Keratinocyte (primary cell): ENCODE measurements at regions not wholly inside any gene's neighbourhood (a gene's known extent, or its start where the extent isn't known, plus 50 kb on each side); places are given as distances from the start of the nearest gene placed in this dataset.

Experiments
- DNase-seq: peaks from one replicate; pipeline ENCODE4 v3.0.0-alpha.2; 2011; ENCODE audit warnings: low read depth, missing footprints, low spot score
- FAIRE-seq: peaks from 2 replicates; lab custom pipeline; 2011; peaks lifted over from hg19 to GRCh38; lab: Jason Lieb, UNC
- H2AFZ ChIP-seq: 2 replicates; pipeline ENCODE4 v1.6.0; 2012; ENCODE audit warnings: low read length, control low read depth, inconsistent platforms; ENCODE audit not compliant: control insufficient read depth
- H3K27ac ChIP-seq: 2 replicates; pipeline ENCODE4 v1.5.1; 2011; ENCODE audit warnings: low read length; ENCODE audit not compliant: control insufficient read depth, insufficient read depth
- H3K27me3 ChIP-seq: 3 replicates; pipeline ENCODE4 v1.6.0; 2011; ENCODE audit warnings: low read length; ENCODE audit not compliant: control insufficient read depth, insufficient read depth; ENCODE audit errors: extremely low read depth
- H3K36me3 ChIP-seq, 2 experiments: 2 replicates in 1 of 2; 3 replicates in 1 of 2; pipeline ENCODE4 v1.5.1; 2011; ENCODE audit warnings: low read length in 2 of 2, mild to moderate bottlenecking in 1 of 2; ENCODE audit not compliant: control insufficient read depth in 2 of 2, insufficient read depth in 2 of 2; ENCODE audit errors: extremely low read depth in 1 of 2
- H3K4me1 ChIP-seq: 3 replicates; pipeline ENCODE4 v1.5.1; 2011; ENCODE audit warnings: low read length; ENCODE audit not compliant: control insufficient read depth, insufficient read depth; ENCODE audit errors: extremely low read depth
- H3K4me2 ChIP-seq: 3 replicates; pipeline ENCODE4 v1.6.0; 2011; ENCODE audit warnings: low read depth, low read length; ENCODE audit not compliant: control insufficient read depth, insufficient read depth; ENCODE audit errors: extremely low read depth
- H3K4me3 ChIP-seq, 3 experiments: fragments of 200-600 bp in 1 of 3; sonication (generic) in 1 of 3; 2 replicates in 2 of 3; 3 replicates in 1 of 3; pipeline ENCODE4 v1.5.1; 2011 to 2016; ENCODE audit warnings: low read length in 3 of 3, mild to moderate bottlenecking in 3 of 3, control low read depth in 2 of 3, inconsistent platforms in 1 of 3, low read depth in 1 of 3, mixed read lengths in 1 of 3, mixed run types in 1 of 3, moderate library complexity in 1 of 3; ENCODE audit not compliant: control insufficient read depth in 2 of 3, insufficient read depth in 2 of 3; ENCODE audit errors: extremely low read depth in 1 of 3
- H3K79me2 ChIP-seq: 2 replicates; pipeline ENCODE4 v1.6.0; 2012; ENCODE audit warnings: low read length; ENCODE audit not compliant: control insufficient read depth, insufficient read depth
- H3K9ac ChIP-seq: 3 replicates; pipeline ENCODE4 v1.6.0; 2011; ENCODE audit warnings: low read length; ENCODE audit not compliant: control insufficient read depth, insufficient read depth; ENCODE audit errors: extremely low read depth
- H3K9me1 ChIP-seq: 3 replicates; pipeline ENCODE4 v1.6.0; 2011; ENCODE audit warnings: low read length; ENCODE audit not compliant: control insufficient read depth, insufficient read depth; ENCODE audit errors: extremely low read depth
- H3K9me3 ChIP-seq: 2 replicates; pipeline ENCODE4 v1.5.1; 2012; ENCODE audit warnings: low read depth, low read length; ENCODE audit not compliant: control insufficient read depth
- H4K20me1 ChIP-seq: 3 replicates; pipeline ENCODE4 v1.6.0; 2011; ENCODE audit warnings: low read length; ENCODE audit not compliant: control insufficient read depth, insufficient read depth; ENCODE audit errors: extremely low read depth
- EZH2 ChIP-seq: IDR thresholded peaks from one replicate; pipeline ENCODE4 v1.6.1; 2012; ENCODE audit warnings: inconsistent platforms, mild to moderate bottlenecking, low read length, moderate library complexity
- dilution Hi-C: fragments of 300-500 bp; cut with MboI; formaldehyde crosslinking; loops from one replicate; pipeline ENCODE4 v1.7.0; 2020; ENCODE audit warnings: low sequenced_read_pairs; ENCODE audit not compliant: extremely low pct_ligation_motif_present
- TF ChIP-seq, protein P1 (sequence below), 3 experiments: IDR thresholded peaks in 1 of 3; conservative IDR thresholded peaks in 1 of 3; optimal IDR thresholded peaks in 1 of 3; 2 replicates in 2 of 3; 3 replicates in 1 of 3; pipeline versions ENCODE3 to v1.5.1; 2011; ENCODE audit warnings: low read length in 3 of 3, mild to moderate bottlenecking in 3 of 3, moderate library complexity in 2 of 3, control low read depth in 1 of 3, inconsistent platforms in 1 of 3; ENCODE audit not compliant: insufficient read depth in 2 of 3; ENCODE audit errors: extremely low read depth in 1 of 3

DNA sequence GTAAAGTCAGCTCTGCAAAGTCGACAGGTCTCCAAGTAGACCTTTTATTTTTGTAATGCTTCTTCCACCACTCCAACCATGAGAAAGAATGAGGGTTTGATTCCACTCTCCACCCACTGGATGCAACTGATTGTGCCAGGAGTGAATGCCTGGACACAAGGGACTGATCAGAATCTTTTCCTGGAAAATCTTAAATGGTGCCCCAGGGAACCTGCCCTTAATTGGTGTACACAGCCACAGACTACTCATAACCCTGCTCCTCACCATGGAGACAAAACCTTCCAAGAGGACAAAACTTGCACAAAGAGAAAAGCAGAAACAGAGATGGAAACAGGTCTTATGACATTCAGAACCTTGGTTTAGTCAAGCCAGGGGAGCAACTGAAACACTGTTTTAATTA, 208.6 kb upstream of the BRINP1 start:
- H3K27ac ChIP-seq: no peak overlapping the region
- no peak overlapping the region for H3K4me2 ChIP-seq
- dilution Hi-C loops: no loop called here
- no peaks in the 10 kb centered on the region for H3K9me3 ChIP-seq
- DNase-seq (no peak), FAIRE-seq (no peak)
- H3K79me2 ChIP-seq: no peaks in the 10 kb centered on the region
- no peaks in the 10 kb centered on the region for H3K36me3 ChIP-seq
- no peak overlapping the region for H3K4me3 ChIP-seq
- no peaks in the 10 kb centered on the region for H3K9me1 ChIP-seq
- no peaks in the 10 kb centered on the region for H4K20me1 ChIP-seq
- H3K9ac ChIP-seq: no peak overlapping the region
- no peaks in the 10 kb centered on the region for H3K4me1 ChIP-seq
- TF ChIP-seq, protein P1, sequence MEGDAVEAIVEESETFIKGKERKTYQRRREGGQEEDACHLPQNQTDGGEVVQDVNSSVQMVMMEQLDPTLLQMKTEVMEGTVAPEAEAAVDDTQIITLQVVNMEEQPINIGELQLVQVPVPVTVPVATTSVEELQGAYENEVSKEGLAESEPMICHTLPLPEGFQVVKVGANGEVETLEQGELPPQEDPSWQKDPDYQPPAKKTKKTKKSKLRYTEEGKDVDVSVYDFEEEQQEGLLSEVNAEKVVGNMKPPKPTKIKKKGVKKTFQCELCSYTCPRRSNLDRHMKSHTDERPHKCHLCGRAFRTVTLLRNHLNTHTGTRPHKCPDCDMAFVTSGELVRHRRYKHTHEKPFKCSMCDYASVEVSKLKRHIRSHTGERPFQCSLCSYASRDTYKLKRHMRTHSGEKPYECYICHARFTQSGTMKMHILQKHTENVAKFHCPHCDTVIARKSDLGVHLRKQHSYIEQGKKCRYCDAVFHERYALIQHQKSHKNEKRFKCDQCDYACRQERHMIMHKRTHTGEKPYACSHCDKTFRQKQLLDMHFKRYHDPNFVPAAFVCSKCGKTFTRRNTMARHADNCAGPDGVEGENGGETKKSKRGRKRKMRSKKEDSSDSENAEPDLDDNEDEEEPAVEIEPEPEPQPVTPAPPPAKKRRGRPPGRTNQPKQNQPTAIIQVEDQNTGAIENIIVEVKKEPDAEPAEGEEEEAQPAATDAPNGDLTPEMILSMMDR (optimal IDR thresholded peaks at IDR 0.05 in 1 of 3, IDR thresholded peaks at IDR 0.05 in 1 of 3, conservative IDR thresholded peaks at IDR 0.05 in 1 of 3; ENCODE audit: extremely low read depth in 1 of 3, insufficient read depth in 2 of 3, low read length in 3 of 3): no peak
- TF ChIP-seq EZH2: no peak
- H2AFZ ChIP-seq: no peak overlapping the region
- no peaks in the 10 kb centered on the region for H3K27me3 ChIP-seq

- Histone ChIP-seq H4K20me1 (no peaks in the 10 kb centered on the region), H3K9ac (no peak overlapping the region), H3K4me1 (no peaks in the 10 kb centered on the region), H3K4me2 (no peak overlapping the region), H3K27me3 (peaks cover 5% of the 10 kb centered on the region), H2AFZ (no peak overlapping the region), H3K9me1 (no peaks in the 10 kb centered on the region), H3K79me2 (no peaks in the 10 kb centered on the region), H3K27ac (no peak overlapping the region), H3K4me3 (no peak overlapping the region), H3K9me3 (no peaks in the 10 kb centered on the region), H3K36me3 (no peaks in the 10 kb centered on the region)
- TF ChIP-seq, protein P1 (optimal IDR thresholded peaks at IDR 0.05 in 1 of 3, IDR thresholded peaks at IDR 0.05 in 1 of 3, conservative IDR thresholded peaks at IDR 0.05 in 1 of 3; ENCODE audit: extremely low read depth in 1 of 3, insufficient read depth in 2 of 3, low read length in 3 of 3): no peak
- no peak for TF ChIP-seq EZH2
- dilution Hi-C loops: no loop called here
- DNase-seq (no peak), FAIRE-seq (no peak)
These were observed 190.8 kb upstream of the BRINP1 start for GRCh38 chr9:119559986-119560385.
